GM18909 (cell line): ENCODE measurements at regions not wholly inside any gene's neighbourhood (a gene's known extent, or its start where the extent isn't known, plus 50 kb on each side); places are given as distances from the start of the nearest gene placed in this dataset.
A peak's percentile ranks its signal among the peaks of the same experiment; 100 is the strongest.

Experiments used
- ATAC-seq: cut with Tn5 transposase; IDR thresholded peaks from one replicate; pipeline ENCODE4 v1.9.1; 2021; ENCODE audit warnings: mild to moderate bottlenecking; ENCODE audit not compliant: unreplicated experiment, poor library complexity

- ATAC-seq: no peak
Measured at GRCh38 chr2:18218160-18218933, 339.9 kb downstream of the KCNS3 start.

DNA sequence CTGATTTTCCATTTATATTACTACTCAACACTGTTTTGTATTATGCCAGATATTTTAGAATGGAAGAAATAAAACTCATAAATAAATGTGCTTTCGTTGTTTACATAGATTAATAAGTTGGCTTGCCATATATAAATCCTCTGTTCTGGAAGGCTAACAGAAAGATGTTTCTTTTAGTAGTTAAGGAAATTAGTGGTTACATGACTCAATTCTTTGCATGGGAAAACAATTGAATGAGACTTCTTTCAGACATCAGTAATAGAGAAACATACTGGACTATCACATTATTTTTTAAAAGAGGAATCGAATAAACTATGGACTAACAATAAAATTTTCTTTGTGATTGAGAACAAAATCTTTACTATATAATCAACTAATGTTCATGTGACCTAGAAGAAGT, 336.5 kb downstream of the KCNS3 start:
- ATAC-seq: no peak

- no peak for ATAC-seq
Measured at GRCh38 chr2:18213986-18214385, 335.5 kb downstream of the KCNS3 start.

- no peak for ATAC-seq
Measured at GRCh38 chr2:18209934-18210639, 331.6 kb downstream of the KCNS3 start.

DNA sequence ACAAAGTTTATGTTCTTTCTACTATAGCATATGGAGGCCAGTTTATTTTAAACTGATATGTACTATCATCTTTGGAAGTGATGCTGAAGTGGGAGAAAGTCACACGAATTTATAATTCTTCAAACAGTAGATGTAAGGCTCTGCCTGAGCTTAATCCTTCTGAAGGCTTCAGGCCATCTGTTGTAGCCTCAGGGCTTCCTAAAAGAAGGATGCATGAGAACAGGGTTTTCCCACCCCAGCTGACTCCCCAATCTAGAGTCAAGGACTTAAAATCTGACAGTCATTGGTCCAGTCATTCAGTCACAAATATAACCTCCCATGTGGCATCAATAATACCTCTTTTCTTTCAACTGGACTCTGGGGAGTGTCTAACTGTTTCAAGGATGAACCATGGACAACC, 330.5 kb downstream of the KCNS3 start:
- no peak for ATAC-seq

GRCh38 chr2:18200771-18201170, 322.3 kb downstream of the KCNS3 start:
- ATAC-seq: no peak

DNA sequence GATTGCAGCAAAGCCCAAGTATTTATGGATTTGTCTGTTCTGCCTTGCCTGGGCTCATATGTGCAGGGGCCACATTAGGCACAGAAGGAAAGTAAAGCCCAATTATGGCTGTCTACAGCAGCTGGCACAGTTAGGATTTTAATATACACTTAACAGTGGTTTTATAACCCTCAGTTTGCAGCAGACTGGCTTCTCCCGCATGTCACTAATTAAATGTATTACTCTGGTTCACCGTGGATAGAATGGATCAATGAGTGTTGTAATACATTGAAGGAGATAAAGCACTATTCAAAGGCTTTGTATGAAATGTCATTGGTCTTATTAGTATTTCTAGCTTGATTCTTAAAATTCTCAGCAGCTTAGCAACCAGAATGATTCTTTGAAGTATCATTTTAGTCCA, 320.2 kb downstream of the KCNS3 start:
- no peak for ATAC-seq

- no peak for ATAC-seq
Measured at GRCh38 chr2:18194161-18194560, 315.7 kb downstream of the KCNS3 start.

- no peak for ATAC-seq
Measured at GRCh38 chr2:18186816-18187613, 308.5 kb downstream of the KCNS3 start.

- ATAC-seq: no peak
Measured at GRCh38 chr2:18182861-18183260, 304.4 kb downstream of the KCNS3 start.

GRCh38 chr2:18180912-18181311, 302.4 kb downstream of the KCNS3 start:
- ATAC-seq: no peak

- ATAC-seq: no peak
Measured at GRCh38 chr2:18180031-18180610, 301.7 kb downstream of the KCNS3 start.

- peak; percentile 86 for ATAC-seq
Measured at GRCh38 chr2:18178736-18179349, 300.4 kb downstream of the KCNS3 start.

GRCh38 chr2:18176679-18177215, 298.3 kb downstream of the KCNS3 start:
- no peak for ATAC-seq

- no peak for ATAC-seq
Measured at GRCh38 chr2:18172607-18173006, 294.1 kb downstream of the KCNS3 start.

GRCh38 chr2:18171191-18172139, 293.0 kb downstream of the KCNS3 start:
- ATAC-seq: no peak

DNA sequence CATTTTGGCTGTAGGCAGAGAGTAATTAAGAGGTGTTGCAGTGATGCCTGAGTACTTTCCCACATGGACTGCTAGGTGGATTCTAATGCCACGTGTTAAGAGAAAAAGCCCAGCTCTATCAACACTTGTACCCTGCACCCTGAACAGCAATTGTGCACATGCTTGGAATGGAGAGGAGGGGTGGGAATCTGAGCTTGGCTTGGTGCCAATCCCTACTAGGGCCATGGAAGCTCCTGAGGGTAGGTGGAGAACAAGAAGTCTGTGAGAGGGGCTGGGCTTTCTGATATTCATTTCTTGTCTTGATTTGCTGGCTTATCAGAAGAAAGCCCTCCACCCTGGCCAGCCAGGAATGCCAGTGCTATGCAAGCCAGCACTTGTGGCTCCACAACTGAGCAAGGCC, 292.2 kb downstream of the KCNS3 start:
- ATAC-seq: no peak

DNA sequence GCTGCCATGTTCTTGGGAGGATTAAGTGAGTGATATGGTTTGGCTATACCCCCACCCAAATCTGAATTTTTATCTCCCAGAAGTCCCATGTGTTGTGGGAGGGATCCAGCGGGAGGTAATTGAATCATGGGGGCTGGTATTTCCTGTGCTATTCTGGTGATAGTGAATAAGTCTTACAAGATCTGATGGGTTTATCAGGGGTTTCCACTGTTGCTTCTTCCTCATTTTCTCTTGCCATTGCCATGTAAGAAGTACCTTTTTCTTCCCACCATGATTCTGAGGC, 291.4 kb downstream of the KCNS3 start:
- ATAC-seq: no peak
